Limb (tissue), 2 donors: ENCODE measurements at regions not wholly inside any gene's neighbourhood (a gene's known extent, or its start where the extent isn't known, plus 50 kb on each side); places are given as distances from the start of the nearest gene placed in this dataset.
"Not testable (repeated sequence)": the region's sequence is repeated elsewhere in the genome, so short reads cannot be mapped to it uniquely, and the experiment has no call there.

ENCODE experiments used
- DNase-seq, 2 donors: peaks; one replicate each; pipeline ENCODE4 v3.0.0-alpha.2; 2016; ENCODE audit errors: extremely low spot score in 2 of 2

DNA sequence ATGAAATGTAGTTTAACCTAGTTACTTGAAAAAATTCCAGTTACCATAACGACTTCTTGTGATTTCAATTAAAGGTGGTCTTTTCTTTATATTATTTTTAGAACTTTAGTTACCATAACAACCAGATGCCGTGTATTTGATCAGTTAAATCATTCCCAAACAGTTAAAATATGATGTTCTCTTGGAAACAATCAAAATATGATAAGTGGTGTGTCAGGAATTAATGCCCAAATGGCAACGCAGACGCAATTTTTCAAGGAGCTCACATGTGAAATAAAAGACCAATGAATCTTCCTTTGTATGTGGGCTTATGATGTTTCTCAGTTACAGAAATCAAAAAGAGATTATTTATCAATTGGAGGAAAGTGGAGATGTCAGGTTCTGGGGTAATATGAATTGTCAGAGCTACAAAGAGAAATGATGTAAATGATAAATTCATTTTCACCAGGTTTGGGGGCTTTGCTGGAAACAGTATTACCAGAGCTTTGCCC, 189.1 kb upstream of the PARD3B start:
- DNase-seq: no peak

DNA sequence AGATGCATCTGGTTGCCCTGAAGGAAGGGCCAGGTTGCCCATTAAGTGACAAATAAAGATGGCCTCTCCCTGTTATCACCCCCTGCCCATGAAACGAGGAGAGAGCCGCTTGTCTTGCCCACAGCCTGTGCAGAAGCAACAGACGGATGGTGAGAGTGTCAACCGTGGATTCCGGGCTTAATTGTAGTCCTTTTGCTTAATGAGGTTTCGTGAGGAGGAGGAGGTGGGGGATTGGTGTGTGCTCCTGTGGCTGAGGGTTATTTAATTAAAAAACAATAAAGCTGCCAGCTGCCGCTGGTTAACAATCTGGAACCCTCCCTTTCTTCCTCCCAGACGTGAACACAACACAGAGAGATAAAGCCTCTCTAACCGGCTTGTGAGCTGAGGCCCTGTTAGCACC, 188.0 kb upstream of the PARD3B start:
- DNase-seq: no peak

DNA sequence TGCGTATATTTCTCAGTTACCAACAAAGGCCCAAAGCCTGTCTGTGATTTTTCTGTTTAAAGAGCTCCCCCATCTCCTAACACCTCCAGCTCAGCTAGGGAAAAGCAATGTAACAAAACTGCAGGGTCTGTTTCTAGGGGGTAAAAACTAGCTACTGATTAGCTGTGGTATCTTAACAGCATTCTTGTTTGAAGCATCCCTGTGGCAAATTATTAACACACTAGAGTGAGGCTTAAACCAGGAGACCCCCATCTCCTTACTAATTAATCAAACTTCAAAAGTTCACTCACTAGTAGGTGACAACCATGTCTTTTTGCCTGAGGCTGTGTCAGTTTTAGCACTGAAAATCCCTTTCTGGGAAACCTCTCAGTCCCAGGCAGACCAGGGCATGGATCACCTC, 186.2 kb upstream of the PARD3B start:
- no peak for DNase-seq

DNA sequence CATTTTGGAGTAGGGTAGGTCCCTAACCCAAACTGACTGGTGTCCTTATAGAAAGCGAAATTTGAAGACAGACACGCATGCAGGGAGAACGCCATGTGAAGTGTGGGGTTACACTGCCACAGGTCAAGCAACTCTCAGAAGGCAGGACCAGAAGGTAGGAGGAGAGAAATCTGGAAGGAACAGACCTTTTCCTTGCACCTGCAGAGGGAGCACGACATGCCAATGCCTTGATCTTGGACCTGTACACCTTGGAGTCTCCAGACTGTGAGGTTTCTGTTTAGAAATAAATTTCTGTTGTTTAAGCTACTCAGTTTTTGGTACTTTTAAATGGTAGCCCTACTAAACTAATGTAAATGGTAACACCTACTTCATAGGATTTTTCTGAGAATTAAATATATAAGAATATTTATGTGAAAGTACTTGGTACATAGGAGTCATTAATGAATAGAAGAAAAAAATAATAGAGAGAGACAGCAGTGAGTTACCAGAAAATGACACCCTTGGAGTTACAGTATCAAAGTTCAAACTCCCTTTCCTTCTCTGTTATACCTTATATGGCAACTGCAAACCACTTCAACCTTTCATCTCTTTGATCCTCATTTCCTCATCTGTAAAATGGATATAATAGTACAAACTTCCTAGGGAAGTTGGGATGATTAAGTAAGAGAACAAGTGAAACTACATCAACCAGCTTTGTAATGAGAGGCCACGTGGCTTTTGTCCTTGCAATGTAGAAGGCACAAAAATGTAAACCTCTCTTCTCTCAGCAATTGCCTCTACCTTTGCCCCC, 184.9 kb upstream of the PARD3B start:
- no peak for DNase-seq

DNA sequence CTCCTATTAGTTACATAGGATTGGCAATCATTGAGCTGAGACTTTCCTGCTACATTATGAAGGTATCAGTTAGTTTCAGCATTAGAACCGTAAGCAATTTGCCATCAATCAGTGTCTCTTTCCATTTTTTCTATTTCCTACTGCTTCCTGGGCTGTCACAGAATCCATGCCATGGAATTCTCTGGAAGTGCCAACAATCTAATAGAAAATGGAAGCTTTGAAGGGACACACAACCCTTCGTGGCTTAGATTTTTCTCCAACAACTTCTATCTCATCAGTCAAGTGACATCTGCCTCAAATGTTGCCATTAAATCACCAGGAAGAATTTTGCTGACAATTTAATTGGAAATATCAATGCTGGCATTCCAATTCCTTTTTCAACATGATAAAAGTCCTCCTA, 183.5 kb upstream of the PARD3B start:
- DNase-seq: no peak

DNA sequence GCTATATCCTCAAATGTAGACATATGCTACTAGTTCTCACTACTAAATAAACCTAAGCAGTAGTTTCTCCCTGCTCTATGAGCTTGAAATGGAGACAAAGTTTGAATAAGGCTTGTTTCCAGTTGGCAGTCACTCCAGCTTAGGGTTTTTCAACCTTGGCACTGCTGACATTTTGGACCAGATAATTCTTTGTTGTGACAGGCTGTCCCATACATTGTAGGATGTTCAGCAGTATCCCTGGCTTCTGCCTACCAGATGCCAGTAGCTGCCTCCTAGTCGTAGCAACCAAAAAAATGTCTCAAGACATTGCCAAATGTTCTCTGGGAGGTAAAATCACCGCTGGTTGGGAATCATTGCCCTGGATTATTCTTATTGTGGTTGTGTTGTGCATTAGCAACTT, 182.7 kb upstream of the PARD3B start:
- no peak for DNase-seq

DNA sequence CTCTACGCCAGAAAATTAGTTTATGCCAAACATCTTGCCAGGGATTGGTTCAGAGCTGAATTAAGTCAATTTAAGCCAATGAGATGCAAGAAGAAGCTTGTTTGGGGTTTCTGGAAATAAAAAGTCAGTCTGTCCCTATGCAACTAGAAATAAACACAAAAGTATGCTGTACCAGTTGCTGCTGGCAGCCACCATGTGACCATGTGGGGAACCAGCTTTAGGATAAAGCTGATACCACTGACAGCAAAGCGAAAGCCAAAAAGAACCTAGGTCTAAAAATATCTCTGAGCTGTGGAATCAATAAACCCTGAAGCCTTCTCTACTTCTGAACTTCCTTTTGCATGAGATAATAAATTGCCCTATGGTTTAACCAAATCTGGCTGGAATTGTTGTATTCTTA, 181.8 kb upstream of the PARD3B start:
- DNase-seq: no peak

- DNase-seq: no peak
Observed at GRCh38 chr2:204364860-204365535, 180.3 kb upstream of the PARD3B start.

- peak; percentile 40 to 51 for DNase-seq
Observed at GRCh38 chr2:204365811-204366210, 179.5 kb upstream of the PARD3B start.

DNA sequence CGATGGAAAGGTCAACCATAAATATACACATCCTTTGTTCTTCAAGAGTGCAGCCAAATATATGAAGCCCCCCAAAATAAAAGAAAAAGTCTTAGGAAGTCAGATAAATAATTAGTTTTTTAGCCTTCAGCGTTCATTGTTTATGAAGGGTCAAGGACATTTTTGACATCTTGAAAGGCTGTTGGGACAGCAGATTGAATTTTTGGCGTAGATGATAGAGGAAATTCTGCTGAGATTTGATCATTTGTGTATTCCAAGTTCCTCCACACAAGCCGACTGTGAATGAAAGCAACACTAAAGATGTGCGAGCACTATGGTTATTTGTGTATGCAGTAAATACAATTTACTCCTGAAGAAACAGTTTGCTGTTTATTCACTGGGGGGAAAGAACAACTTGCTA, 177.8 kb upstream of the PARD3B start:
- no peak for DNase-seq

DNA sequence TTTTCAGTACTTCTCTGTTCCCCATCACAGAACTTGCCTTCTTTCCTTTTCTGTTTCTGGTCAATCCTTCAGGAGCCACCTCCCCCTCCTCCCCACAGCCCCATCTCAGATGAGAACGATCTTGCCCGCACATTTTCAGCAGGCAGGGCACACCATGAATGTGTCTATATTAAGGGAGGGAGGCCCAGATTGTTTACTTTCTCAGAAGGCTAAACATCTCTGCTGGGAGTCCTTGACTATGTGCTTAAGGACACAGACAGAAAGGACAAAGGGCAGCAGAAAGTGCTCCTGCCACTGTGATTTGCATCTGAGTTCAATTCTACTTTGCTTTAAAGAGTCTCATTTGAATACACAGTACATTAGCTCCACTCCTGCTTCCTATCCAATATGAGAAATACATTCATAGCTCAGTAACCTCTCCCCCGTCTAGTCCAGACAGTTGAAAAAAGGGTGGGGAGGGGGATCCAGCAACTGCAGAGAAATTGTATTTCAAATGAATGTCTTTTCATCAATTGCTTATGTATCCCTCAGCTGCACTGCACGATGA, 175.0 kb upstream of the PARD3B start:
- no peak for DNase-seq

DNA sequence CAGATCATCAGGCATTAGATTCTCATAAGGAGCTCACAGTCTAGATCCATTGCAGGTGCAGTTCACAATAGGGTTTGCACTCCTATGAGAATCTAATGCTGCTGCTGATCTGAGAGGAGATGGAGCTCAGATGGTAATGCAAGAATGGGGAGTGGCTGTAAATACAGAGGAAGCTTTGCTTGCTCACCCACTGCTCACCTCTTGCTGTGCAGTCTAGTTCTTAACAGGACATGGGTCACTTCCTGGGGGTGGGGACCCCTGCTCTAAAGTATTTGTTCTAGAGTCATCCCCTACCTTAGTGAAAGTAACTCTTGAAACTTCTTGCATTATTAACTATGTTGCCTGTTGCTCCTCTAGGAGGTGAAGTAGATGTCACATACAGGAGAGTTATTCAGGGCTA, 171.3 kb upstream of the PARD3B start:
- DNase-seq: no peak

DNA sequence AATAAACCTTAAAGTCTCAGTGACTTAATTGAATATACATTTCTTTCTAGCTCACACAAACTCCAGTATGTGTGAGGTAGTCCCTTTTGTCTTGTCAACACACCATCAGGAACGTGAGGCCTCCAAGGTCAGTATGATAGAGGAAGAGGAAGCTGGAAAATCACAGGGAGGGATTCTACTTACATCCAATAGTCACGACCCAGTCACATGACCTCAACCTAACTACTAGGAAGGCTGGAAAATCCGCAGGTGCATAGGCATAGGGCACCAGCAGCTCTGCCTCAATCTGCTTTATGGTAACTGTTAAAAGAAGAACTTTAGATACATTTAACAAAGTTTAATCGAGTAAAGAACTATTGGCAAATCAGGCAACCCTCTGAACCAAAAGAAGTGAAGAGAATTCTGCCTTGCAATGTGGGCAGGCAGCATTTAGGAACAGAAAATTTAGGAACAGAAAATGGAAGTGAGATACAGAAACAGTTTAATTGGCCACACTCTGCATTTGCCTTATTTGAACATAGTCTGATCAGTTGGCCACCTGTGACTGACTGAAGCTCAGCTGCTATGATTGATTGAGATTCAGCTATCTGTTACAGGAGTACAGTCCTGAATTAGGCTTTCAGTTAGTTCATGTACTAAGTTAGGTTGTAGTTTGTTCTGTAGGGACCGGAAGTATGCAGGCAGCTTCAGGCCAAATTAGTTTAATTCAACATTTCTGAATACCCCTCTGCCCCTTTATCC, 165.0 kb upstream of the PARD3B start:
- DNase-seq: no peak

- DNase-seq: no peak
Observed at GRCh38 chr2:204386668-204387067, 158.6 kb upstream of the PARD3B start.

GRCh38 chr2:204389120-204389519, 156.2 kb upstream of the PARD3B start:
- no peak for DNase-seq

- no peak for DNase-seq
Observed at GRCh38 chr2:204389856-204390255, 155.4 kb upstream of the PARD3B start.

- no peak for DNase-seq
Observed at GRCh38 chr2:204395539-204395938, 149.7 kb upstream of the PARD3B start.

DNA sequence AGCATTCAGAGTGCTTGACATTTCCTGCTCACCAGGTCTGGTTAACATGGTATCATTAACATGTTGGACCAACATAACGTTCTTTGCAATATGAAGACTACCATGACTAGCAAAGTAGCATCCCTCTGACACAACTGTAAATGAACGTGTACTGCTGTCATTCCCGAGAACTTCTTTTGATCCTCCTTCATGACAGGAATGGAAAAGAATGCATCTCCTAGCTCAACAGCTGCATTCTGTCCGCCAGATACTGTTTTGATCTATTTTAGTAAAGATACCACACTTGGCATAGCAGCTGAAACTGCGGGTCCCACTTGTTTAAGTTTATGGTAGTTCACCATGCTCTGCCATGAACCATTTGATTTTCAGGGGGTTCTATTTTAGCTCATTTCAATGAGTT, 144.2 kb upstream of the PARD3B start:
- no peak for DNase-seq

GRCh38 chr2:204407204-204408014, 137.9 kb upstream of the PARD3B start:
- DNase-seq: no peak

- DNase-seq: not testable (repeated sequence)
Observed at GRCh38 chr2:204412782-204413181, 132.5 kb upstream of the PARD3B start.
